ENCODE measurements at regions not wholly inside any gene's neighbourhood (a gene's known extent, or its start where the extent isn't known, plus 50 kb on each side); places are given as distances from the start of the nearest gene placed in this dataset.
A peak's percentile ranks its signal among the peaks of the same experiment; 100 is the strongest.

DNA sequence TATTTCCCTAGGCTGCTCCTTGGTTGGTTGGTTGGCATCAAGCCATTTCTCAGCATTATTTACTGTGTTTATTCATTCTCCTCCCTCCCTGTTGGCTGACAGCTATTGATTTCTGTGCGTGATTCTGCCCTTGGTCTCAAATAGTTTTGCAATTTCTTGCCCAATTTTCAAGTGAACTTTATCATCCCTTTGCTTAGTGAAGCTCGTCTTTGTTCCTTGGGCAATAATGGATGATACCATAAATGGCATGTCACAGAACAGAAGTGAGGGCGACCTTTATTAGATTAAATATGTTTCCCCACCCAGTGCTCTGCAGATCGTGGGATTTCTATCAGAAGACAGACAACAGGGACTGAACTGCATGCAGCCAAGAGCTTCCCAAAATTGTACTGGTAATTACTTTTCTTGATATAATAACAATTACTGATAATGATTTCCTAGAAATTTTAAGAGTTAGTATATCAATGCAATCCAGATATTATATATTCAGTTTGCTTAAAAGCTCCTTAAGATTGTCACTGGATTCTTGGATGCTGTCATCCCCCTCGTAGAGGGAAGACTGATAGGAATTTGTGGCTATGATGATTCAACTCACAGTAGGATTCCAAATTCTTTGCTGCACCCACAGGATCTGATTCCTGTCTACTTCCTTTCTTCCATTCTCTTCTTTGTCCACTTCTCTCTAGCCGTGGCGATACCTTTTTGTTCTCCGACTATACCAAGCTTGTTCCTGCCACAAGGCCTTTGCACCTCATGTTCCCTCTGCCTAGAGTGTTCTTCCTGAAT, 122.1 kb upstream of the KAZN start:
- DNase-seq (ENCODE audit: low spot score), result no peak
- ATAC-seq, result no peak

DNA sequence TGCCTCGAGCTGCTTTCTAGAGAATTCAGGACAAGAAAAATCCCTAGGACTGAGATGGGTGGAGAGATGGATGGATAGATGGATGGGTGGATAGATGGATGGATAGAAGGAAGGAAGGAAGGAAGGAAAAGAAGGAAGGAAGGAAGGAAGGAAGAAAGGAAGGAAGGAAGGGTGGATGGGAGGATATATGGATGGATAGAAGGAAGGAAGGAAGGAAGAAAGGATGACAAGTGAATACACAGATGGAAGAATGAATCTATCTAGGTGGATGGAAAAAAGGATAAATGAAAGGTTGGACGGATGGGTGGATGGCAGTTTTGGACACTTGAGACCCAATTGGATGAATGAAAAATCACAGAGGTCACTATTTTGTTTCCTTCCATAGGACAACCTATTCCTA, 120.4 kb upstream of the KAZN start:
- no peak for ATAC-seq
- no peak for DNase-seq (ENCODE audit: low spot score)

DNA sequence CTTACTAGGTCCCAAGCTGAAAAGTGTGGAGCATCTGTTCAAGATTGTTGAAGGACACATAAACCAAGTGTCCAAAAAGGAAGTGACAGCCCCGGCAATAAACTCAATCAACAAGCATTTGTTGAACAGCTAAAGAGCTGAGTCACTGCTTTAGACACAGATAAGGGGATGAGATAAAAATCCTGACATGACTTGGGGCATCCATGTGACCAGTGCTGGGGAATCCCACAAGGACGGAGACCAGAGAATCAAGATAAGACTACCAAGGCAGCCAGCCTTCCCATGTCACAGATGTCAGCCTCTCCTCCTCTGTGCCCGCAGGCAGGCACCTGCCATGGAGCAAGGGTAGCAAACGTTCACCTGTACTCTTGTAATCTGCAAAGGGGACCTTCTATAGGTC, 118.6 kb upstream of the KAZN start:
- no peak for DNase-seq (ENCODE audit: low spot score)
- ATAC-seq, result no peak

DNA sequence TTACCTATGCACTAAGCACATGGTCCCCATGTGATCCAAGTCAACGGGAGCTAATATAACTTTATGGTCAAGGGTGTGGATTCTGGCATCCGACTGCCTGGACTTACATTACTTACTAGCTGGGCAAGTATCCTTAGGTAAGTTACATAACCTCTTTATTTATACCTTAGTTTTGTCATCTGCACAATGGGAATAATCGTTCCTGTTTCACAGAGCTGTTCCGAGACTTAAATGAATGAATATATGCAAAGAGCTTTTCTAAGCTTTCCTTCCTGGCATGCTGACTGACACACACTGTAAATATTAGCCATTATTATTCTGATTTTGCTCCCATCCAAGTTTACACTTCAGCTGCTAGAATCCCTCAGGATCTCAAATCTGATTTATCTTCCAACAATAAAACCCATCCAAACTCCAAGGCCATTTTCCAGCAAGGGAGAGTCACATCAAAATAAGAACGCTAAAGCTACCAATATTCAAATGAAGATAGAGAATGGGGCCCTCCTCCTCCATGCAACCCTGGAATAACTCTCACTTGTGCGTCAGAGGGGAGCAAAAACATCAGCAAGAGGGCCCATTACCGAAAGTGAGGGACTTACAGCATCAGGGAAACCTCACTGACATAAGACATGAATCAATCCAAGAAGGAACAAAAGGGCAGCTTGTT, 115.6 kb upstream of the KAZN start:
- ATAC-seq, result no peak

DNA sequence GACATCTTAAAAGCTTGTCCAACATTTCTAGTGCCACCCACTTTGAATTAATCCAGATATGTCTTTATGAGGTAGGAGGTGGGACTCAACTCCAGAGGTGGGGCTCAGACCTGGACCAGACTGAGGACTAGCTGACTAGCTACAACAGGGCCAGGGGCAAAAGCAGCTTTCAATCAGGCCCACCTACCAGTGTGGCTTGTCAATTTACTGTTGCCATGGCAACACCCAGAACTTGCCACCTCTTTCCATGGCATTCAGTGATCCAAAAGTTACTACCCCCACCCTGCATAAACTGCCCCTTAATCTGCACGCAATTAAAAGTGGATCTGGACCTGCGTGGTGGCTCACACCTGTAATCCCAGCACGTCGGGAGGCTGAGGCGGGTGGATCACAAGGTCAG, 113.2 kb upstream of the KAZN start:
- DNase-seq (ENCODE audit: low spot score), result no peak
- no peak for ATAC-seq

More for the DNA sequence above, 115.6 kb upstream of the KAZN start:
- DNase-seq (ENCODE audit: low spot score), result no peak

DNA sequence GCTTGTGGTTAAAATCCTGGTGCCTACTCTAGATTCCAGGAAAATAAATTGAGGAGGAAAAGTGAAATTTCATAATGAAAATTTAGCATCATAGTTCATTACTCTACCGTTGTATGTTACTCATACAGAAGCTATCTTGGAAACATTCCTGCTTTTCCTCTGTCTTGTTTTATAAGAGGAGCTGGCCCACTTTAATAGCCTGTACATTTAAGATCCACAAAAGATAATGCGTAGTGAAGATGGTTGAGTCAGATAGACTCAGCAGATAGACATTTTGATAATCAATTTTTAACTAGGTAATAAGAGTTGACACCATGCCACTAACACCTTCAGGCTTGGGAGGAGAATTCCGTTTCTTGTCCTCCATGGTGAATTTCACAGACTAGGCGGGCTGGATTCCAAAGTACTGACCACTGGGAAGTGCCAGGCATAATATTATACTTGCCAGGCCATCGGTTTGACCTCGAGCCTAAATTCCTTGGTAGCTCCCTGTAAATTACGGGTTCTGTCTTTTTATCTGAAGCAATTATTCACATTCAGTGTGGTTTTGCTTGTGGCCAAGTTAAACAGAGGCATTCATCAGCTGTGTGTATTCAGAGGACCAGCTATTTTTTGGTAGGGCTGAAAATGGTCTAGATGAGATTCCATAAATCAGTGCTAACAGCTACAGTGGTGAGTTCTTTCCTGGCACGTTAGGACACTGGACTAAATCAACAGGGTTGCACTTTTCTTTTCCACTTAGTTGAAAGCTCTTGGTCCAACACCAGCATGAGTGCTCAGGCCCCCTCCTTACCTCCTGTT, 111.9 kb upstream of the KAZN start:
- ATAC-seq (no peak), DNase-seq (ENCODE audit: low spot score) (no peak)

DNA sequence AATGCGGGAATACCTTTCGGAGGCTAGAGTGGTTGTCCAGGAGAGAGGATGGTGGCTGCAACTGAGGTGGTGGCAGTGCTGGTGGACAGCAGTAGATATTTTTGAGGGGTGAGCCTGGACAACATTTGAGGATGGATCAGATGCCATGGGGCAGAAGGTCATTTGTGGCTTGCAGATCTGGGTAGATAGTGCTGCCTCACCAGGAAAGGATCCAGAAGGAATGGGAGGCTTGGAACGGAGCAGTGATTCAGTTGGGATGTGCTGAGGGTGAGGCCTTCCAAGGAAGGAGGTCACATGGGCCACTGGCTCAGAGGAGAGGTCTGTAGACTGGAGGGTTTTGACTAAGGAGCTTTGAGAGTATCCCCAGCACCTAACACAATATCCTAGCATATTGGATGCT, 110.8 kb upstream of the KAZN start:
- ATAC-seq, result no peak
- no peak for DNase-seq (ENCODE audit: low spot score)

DNA sequence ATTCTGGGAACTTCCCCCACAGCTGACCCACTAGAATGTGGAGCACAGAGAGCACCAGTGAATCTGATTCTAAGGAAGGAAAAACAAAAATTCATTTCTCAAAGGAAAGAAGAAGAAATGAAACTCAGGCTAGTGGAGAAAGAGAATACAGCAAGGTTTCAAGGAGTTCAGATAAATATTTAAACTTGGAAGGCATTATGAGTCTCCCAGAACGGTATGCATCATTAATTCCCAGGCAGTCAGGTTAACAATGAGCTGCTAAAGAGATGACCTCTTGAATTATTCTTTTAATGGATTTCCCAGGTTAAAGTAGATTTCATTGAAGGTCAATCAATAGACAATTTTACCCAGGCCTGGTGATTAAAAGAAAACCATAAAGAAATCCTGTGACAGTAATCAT, 103.6 kb upstream of the KAZN start:
- no peak for DNase-seq (ENCODE audit: low spot score)
- ATAC-seq, result no peak

DNA sequence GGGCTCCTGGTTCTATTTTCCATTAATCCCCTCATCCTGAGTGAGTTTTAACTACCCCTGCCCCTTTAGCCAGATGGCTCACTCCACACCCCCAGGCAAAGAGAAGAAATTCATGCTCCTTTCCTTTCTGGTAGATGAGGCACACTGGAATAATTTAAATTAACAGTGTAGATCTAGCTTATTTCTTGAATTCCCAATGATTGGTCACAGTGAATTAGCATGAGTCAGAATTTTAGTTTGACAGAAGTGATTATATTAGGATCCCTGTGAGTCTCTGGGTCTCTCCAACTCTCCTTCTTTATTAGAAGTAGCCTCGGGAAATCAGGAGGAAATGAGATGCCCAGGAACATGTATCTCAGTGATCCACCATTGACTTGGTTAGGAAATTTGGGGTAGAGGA, 103.1 kb upstream of the KAZN start:
- DNase-seq (ENCODE audit: low spot score), result no peak
- ATAC-seq, result no peak

DNA sequence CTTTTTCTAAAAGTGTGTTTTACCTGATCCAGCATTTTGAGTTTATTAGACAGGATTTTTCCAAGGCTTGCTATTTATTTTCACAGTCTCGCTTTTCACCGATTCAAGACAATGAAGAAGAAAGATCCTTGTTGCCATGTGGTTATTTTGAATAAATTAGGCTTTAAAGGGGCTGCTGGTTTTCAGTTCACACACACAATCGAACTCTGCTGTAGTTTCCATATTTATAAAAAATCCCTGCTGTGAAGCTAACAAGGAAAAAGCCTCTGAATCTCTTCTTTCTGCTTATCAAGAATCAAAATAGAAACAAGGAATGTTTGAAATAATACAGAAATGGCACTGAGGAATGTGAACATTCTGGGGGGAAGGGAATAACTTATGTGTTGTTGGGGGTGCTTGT, 102.5 kb upstream of the KAZN start:
- DNase-seq (ENCODE audit: low spot score) (no peak), ATAC-seq (no peak)

DNA sequence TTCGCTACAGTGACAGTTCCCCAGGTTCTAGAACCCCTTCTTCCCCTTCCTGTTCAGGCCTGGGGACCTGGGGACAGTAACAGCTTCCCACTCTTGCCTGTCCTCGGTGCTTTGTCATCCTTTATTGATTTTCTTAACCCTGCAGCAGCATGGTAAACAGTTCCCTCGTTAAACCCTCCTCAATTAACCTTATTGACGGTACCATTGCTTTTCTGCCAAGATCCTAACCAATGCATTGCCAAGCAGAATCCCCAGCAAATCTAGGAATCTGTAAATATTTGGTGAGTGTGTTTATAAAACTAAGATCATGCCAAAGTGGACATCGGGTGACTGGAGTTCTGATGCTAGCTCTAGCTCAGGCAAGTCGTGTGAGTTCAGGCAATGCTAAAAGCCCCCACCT, 99.6 kb upstream of the KAZN start:
- DNase-seq (ENCODE audit: low spot score) (no peak), ATAC-seq (peak; percentile 67)

DNA sequence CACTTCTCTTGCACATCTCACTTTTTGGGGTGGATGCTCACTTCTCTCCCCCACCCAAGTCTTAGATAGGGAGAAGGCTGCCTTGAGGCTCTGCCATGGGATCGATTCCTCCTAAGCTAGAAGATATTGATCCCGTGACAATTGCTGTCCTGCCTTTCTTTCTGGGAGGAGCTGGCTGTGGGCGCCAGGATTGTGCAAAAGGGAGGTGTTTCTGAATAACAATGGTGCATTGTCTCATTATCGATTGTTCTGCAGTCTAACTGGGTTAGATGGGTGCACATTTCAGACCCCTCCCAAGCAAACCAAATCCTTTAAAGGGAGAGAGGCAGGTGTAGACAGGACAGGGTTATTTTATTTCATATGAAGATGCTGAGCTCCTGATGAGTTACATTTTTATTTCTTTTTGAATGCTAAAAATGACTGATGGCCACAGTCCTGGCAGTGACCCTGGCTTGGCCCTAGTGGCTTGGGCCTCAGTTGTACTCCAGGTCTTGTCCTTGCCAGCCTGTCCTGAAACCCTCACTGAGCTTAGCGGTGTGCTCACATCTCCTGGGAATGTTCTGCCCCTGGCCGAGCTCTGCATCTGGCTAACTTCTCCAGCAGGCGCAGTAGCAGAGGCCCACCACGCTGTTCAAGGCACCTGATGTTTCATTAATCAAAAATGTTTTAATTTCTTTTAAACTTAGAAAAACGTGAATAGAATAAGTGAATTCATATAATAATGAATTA, 99.0 kb upstream of the KAZN start:
- DNase-seq (ENCODE audit: low spot score) (no peak), ATAC-seq (no peak)

DNA sequence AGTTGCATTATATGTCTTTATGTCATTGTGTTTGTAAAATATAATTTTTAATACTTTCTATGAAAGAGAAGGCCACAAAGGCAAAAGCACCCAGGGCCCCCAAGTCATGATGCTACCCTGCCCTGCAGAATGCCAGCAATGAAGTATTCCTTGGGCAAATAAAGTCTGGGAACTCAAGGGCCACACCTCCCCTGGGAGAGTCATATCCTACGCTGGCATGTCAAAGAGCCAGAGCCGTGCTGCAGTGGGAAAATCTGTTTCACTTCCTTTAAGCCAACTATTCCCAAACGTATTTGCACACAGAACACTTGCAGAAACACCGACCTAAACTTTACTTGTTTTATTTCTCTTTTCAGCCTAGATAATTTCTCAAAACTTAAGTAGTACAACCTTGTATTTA, 98.4 kb upstream of the KAZN start:
- no peak for DNase-seq (ENCODE audit: low spot score)
- ATAC-seq, result no peak

DNA sequence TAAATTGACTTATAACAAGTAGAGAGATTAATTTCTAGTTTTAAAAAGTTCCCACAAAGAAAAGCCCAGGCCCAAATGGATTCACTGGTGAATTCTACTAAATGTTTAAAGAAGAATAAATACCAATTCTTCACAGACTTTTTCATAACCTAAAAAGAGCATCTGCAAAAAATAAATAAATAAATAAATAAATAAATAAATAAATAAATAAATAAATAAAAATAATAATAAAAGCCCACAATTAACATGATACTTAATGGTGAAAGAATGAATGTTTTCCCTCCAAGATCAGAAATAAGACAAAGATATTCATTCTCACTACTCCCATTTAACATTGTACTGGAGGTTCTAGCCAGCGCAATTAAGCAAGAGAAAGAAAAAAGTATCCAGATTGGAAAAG, 97.6 kb upstream of the KAZN start:
- no peak for ATAC-seq

DNA sequence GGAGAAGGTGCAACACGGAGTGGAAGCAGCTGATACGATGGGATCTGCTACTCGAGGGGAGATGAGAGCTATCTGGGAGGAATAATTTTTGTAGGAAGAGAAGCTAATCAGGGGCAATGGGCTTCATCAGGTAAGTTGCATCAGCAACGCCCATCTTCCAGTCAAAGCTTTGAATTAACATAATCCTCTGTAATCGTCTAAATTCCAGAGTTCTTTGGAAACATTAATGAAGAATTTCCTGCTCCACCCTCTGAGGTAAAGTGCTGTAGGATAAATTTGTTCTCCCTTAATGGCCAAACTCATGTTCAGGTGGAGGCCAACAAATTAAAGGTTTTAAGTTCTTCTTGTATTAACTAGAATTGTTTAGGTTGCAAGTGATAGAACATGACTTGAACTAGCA, 94.0 kb upstream of the KAZN start:
- DNase-seq (ENCODE audit: low spot score) (no peak), ATAC-seq (no peak)

More for the DNA sequence above, 97.6 kb upstream of the KAZN start:
- DNase-seq (ENCODE audit: low spot score), result no peak

DNA sequence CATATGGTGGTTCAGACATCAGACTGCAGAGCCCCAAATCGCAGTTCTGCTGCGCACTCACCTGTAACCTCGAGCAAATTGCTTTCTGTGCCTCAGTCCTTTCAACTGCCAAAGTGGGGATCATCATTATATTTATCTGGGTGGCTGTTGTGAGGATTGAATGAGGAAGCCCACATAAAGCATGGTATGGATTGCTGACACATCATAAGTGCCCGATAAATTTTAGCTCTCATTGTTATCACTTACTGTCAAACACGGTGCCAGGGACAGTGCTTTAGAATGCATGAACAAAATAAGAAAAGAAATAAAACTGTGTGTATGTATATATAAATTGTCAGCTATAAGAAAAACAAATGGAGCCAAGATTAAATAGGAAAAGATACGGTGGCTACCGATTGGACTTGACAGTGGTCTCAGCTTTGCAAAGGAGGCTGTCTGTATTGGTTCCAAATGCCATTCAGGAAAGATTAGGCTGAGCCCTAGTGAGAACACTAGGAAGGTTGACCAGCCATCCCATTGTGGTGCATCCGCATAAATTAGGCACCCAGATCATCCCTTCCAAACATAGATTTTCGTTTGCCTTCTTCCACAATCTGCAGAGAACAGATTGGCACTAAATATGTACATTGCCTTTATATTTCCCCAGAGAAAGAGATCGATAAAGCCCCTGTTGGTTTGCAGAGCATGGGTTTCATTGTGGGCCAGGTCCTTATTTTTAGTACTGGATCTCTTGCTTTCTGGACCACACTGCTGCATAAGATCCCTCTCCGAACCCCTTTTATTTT, 91.8 kb upstream of the KAZN start:
- ATAC-seq (no peak), DNase-seq (ENCODE audit: low spot score) (no peak)

DNA sequence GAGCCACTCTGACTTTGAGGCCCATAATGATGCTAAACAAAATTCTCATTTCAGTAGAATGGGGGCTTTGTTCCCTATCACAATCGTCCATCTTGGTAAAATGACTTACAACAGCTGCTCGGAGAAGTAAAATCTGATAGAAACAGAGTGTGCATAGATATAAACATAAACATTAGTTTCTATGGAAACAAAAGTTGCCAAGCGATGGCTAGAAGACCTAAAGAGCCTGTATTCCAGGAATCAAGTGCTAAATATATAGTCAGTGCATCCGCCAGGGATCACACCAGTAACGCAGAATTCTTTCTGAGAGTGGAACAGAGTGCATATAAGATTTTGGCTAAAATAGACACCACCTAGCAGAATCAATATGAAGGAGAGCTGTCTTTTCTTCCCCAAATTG, 91.2 kb upstream of the KAZN start:
- no peak for ATAC-seq
- no peak for DNase-seq (ENCODE audit: low spot score)

DNA sequence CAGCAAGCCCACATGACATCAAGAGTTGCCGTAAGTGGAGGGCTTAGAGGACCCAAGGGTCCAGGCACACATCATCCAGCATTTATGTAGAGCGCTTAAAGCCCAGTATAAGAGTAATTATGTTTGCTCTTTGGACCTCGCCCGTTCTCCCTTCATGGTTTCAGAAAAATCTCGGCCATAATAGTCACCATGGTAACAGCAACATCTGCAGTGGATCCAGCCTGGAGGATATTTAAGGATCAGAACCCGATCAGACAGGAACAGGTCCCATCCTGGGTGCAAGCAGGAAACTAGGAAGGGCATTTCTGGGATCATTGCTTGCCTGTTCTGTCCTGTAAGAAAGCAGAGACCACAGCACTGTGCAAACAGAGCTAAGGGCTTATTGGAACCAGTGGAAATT, 89.9 kb upstream of the KAZN start:
- ATAC-seq, result no peak
- DNase-seq (ENCODE audit: low spot score), result no peak

DNA sequence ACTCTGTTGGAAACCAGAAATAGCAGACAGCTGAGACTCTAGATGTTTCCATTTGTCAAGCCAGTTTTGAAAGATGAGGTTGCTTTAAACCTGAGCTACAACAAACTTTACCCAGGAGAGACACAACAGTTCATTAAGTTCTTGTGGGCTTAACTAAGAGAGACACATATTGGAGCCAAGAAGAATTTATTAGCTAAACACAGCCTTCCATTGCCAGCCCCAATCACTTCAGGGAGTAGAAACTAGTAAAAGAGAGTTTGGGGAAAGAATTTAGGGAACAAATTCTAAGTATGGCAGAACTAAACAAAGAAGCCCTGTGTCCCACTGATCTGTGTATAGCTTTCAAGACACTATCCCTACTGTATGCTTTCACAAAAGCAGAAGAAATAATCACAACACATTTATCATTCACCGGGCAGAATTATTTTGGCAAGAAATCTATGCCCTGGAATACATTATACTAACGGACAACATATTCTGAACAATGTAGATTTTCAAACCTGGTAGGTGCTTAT, 87.3 kb upstream of the KAZN start:
- DNase-seq (ENCODE audit: low spot score), result no peak
- no peak for ATAC-seq
